GM23338 (cell line): ENCODE measurements at regions not wholly inside any gene's neighbourhood (a gene's known extent, or its start where the extent isn't known, plus 50 kb on each side); places are given as distances from the start of the nearest gene placed in this dataset.

Experiments
- ATAC-seq: fragments of 200-7000 bp; cut with Tn5 transposase; 3 replicates; pipeline ENCODE4 v1.9.1; 2020
- DNase-seq: peaks from one replicate; pipeline ENCODE4 v3.0.0-alpha.2; 2015; ENCODE audit warnings: low spot score
- H2AFZ ChIP-seq: fragments of 200-600 bp; sonication (generic); 2 replicates; pipeline ENCODE4 v1.8.0; 2016; ENCODE audit warnings: antibody characterized with exemption, mild to moderate bottlenecking, moderate library complexity
- H3F3A ChIP-seq: fragments of 200-600 bp; sonication (generic); replicated peaks from 2 replicates; pipeline ENCODE4 v1.8.0; 2017; ENCODE audit warnings: antibody characterized with exemption, mixed run types, low read depth
- H3K27ac ChIP-seq: fragments of 200-600 bp; sonication (generic); 2 replicates; pipeline ENCODE4 v1.6.1; 2016; ENCODE audit warnings: low read depth
- H3K27me3 ChIP-seq: fragments of 200-600 bp; sonication (generic); 2 replicates; pipeline ENCODE4 v1.8.0; 2016; ENCODE audit warnings: mild to moderate bottlenecking, mixed run types, moderate library complexity; ENCODE audit not compliant: insufficient read depth
- H3K36me3 ChIP-seq: fragments of 200-600 bp; sonication (generic); 2 replicates; pipeline ENCODE4 v1.8.0; 2016; ENCODE audit warnings: mild to moderate bottlenecking; ENCODE audit not compliant: insufficient read depth
- H3K4me1 ChIP-seq: fragments of 200-600 bp; sonication (generic); 2 replicates; pipeline ENCODE4 v1.8.0; 2016; ENCODE audit warnings: mild to moderate bottlenecking, moderate library complexity; ENCODE audit not compliant: insufficient read depth
- H3K4me2 ChIP-seq: fragments of 200-600 bp; sonication (generic); 2 replicates; pipeline ENCODE4 v1.7.1; 2017; ENCODE audit warnings: mixed run types
- H3K4me3 ChIP-seq: fragments of 200-600 bp; sonication (generic); 2 replicates; pipeline ENCODE4 v1.6.1; 2016; ENCODE audit warnings: mixed run types
- H3K79me2 ChIP-seq: fragments of 200-600 bp; sonication (generic); replicated peaks from 2 replicates; pipeline ENCODE4 v1.8.0; 2017; ENCODE audit warnings: mild to moderate bottlenecking; ENCODE audit not compliant: insufficient read depth
- H3K9me2 ChIP-seq: fragments of 200-600 bp; sonication (generic); 2 replicates; pipeline ENCODE4 v1.8.0; 2017; ENCODE audit not compliant: insufficient read depth
- H4K20me1 ChIP-seq: fragments of 200-600 bp; sonication (generic); replicated peaks from 2 replicates; pipeline ENCODE4 v1.8.0; 2017; ENCODE audit warnings: mild to moderate bottlenecking; ENCODE audit not compliant: insufficient read depth
- H3K27ac Mint-ChIP-seq: 2 replicates; pipeline ENCODE4 v1.8.0; 2020; ENCODE audit warnings: inconsistent platforms, mild to moderate bottlenecking, moderate library complexity, mixed read lengths
- H3K27me3 Mint-ChIP-seq: 3 replicates; pipeline ENCODE4 v1.8.0; 2022; ENCODE audit warnings: low read depth, mild to moderate bottlenecking, moderate library complexity, mixed read lengths, inconsistent platforms; ENCODE audit not compliant: insufficient read depth, poor library complexity
- H3K36me3 Mint-ChIP-seq: 3 replicates; pipeline ENCODE4 v1.8.0; 2021; ENCODE audit warnings: low read depth, mild to moderate bottlenecking, inconsistent platforms, moderate library complexity, mixed read lengths
- H3K4me1 Mint-ChIP-seq: 3 replicates; pipeline ENCODE4 v1.8.0; 2020; ENCODE audit warnings: mild to moderate bottlenecking, inconsistent platforms, mixed read lengths
- H3K4me3 Mint-ChIP-seq: 3 replicates; pipeline ENCODE4 v1.8.0; 2021; ENCODE audit warnings: moderate library complexity, mild to moderate bottlenecking, inconsistent platforms, mixed read lengths
- H3K9me3 Mint-ChIP-seq: 3 replicates; pipeline ENCODE4 v1.8.0; 2020; ENCODE audit warnings: moderate library complexity, mild to moderate bottlenecking, inconsistent platforms, mixed read lengths
- CTCF ChIP-seq, 2 experiments: fragments of 200-600 bp in 1 of 2; sonication (generic) in 1 of 2; conservative IDR thresholded peaks; 2 replicates each; pipeline versions ENCODE4 v1.5.1 to v1.6.1; 2016 to 2017; ENCODE audit warnings: antibody characterized with exemption in 2 of 2, low read depth in 2 of 2, mild to moderate bottlenecking in 2 of 2, moderate library complexity in 1 of 2
- ETS1 ChIP-seq: IDR thresholded peaks from 2 replicates; pipeline ENCODE4 v1.6.1; 2016; ENCODE audit warnings: antibody characterized with exemption
- NANOG ChIP-seq: IDR thresholded peaks from 2 replicates; pipeline ENCODE4 v1.6.1; 2016; ENCODE audit warnings: antibody characterized with exemption, borderline replicate concordance
- POLR2AphosphoS5 ChIP-seq: IDR thresholded peaks from 2 replicates; pipeline ENCODE4 v1.6.1; 2016; ENCODE audit warnings: antibody characterized with exemption, low read depth
- STAT1 ChIP-seq: IDR thresholded peaks from one replicate; pipeline ENCODE4 v1.6.1; 2016; ENCODE audit warnings: antibody characterized with exemption; ENCODE audit not compliant: unreplicated experiment
- ZNF114 ChIP-seq: fragments of 250-450 bp; sonication (Bioruptor Pico); IDR thresholded peaks from 2 replicates; pipeline ENCODE4 v1.5.0; 2020; ENCODE audit warnings: mild to moderate bottlenecking, moderate library complexity
- ZNF331 ChIP-seq: fragments of 250-450 bp; sonication (Bioruptor Pico); IDR thresholded peaks from 2 replicates; pipeline ENCODE4 v1.5.0; 2020; ENCODE audit warnings: low read depth, mild to moderate bottlenecking, moderate library complexity
- ZNF462 ChIP-seq: fragments of 250-450 bp; sonication (Bioruptor Pico); IDR thresholded peaks from 2 replicates; pipeline ENCODE4 v1.5.0; 2020; ENCODE audit warnings: mild to moderate bottlenecking, moderate library complexity

- no peaks in the 10 kb centered on the region for H3K9me3 Mint-ChIP-seq
- ATAC-seq (peak; percentile 94), DNase-seq (peak; percentile 73)
- Histone ChIP-seq H3K79me2 (no peaks in the 10 kb centered on the region), H2AFZ (no peak overlapping the region), H3K4me1 (peaks cover 57% of the 10 kb centered on the region), H3K9me2 (no peaks in the 10 kb centered on the region), H4K20me1 (no peaks in the 10 kb centered on the region), H3F3A (no peaks in the 10 kb centered on the region), H3K27ac (peak overlapping the region; percentile 77), H3K36me3 (no peaks in the 10 kb centered on the region), H3K4me2 (peak overlapping the region; percentile 26; the same call in 1 of the 2 replicates), H3K27me3 (no peaks in the 10 kb centered on the region), H3K4me3 (no peak overlapping the region)
- peaks cover 2% of the 10 kb centered on the region for H3K27me3 Mint-ChIP-seq
- peak; percentile 79 for TF ChIP-seq ZNF462 (CRISPR knock-in tag)
- TF ChIP-seq NANOG = peak; percentile 98
- TF ChIP-seq ETS1 = 0 out of 2 replicates have a peak, but pooled peaks have one; percentile 17
- no peak for TF ChIP-seq STAT1
- TF ChIP-seq CTCF (conservative IDR thresholded peaks at IDR 0.05; ENCODE audit: low read depth in 2 of 2) = peak in 1 of 2 experiments; percentile 20; a peak in 1 of 4 replicates
- no peak for TF ChIP-seq POLR2AphosphoS5
- TF ChIP-seq ZNF114 (CRISPR knock-in tag) = 0 out of 2 replicates have a peak, but pooled peaks have one; percentile 47
- TF ChIP-seq ZNF331 (CRISPR knock-in tag) = no peak
- no peaks in the 10 kb centered on the region for H3K36me3 Mint-ChIP-seq
- peak overlapping the region; percentile 88 for H3K27ac Mint-ChIP-seq
- H3K4me3 Mint-ChIP-seq = 0 out of 3 replicates have a peak overlapping the region, but pooled peaks have one; percentile 21
- peaks cover 49% of the 10 kb centered on the region for H3K4me1 Mint-ChIP-seq
Observed at GRCh38 chr6:153831350-153832078, 207.5 kb upstream of the OPRM1 start.
